Left ventricle myocardium superior (tissue), 1 donor: ENCODE measurements at regions not wholly inside any gene's neighbourhood (a gene's known extent, or its start where the extent isn't known, plus 50 kb on each side); places are given as distances from the start of the nearest gene placed in this dataset.

ENCODE experiments used
- ATAC-seq: fragments of 200-7000 bp; cut with Tn5 transposase; one replicate; pipeline ENCODE4 v1.9.1; 2020; ENCODE audit warnings: mild to moderate bottlenecking, moderate library complexity
- DNase-seq: peaks from one replicate; pipeline ENCODE4 v3.0.0-alpha.2; 2020
- intact Hi-C: fragments of 100-400 bp; cut with micrococcal nuclease; formaldehyde crosslinking; loops from one replicate; pipeline ENCODE4 v1.11.0; 2022
- donor health status: DM: no; HTN: yes; CAD: no; lungs with severe emphysema.

- intact Hi-C loops, result no loop called here
- no peak for DNase-seq
- no peak for ATAC-seq
Observed at GRCh38 chr20:24872291-24873024, 76.6 kb upstream of the CST7 start.

GRCh38 chr20:24873025-24873620, 75.9 kb upstream of the CST7 start:
- ATAC-seq (no peak), DNase-seq (no peak)
- intact Hi-C loops, result no loop called here

- intact Hi-C loops, result no loop called here
- ATAC-seq (no peak), DNase-seq (no peak)
Observed at GRCh38 chr20:24875078-24875477, 74.0 kb upstream of the CST7 start.

- ATAC-seq (no peak), DNase-seq (no peak)
- intact Hi-C loops, result no loop called here
Observed at GRCh38 chr20:24877652-24878051, 71.4 kb upstream of the CST7 start.

- ATAC-seq, result no peak
- no peak for DNase-seq
- intact Hi-C loops, result no loop called here
Observed at GRCh38 chr20:24878657-24879056, 70.4 kb upstream of the CST7 start.

GRCh38 chr20:24879875-24880274, 69.2 kb upstream of the CST7 start:
- no peak for DNase-seq
- ATAC-seq, result no peak
- intact Hi-C loops, result no loop called here

GRCh38 chr20:24880356-24880755, 68.7 kb upstream of the CST7 start:
- intact Hi-C loops, result no loop called here
- no peak for DNase-seq
- no peak for ATAC-seq

GRCh38 chr20:24890286-24890685, 58.8 kb upstream of the CST7 start:
- intact Hi-C loops, result no loop called here
- DNase-seq (no peak), ATAC-seq (no peak)

GRCh38 chr20:24891546-24892393, 57.3 kb upstream of the CST7 start:
- ATAC-seq (no peak), DNase-seq (no peak)
- intact Hi-C loops, result no loop called here

GRCh38 chr20:24892522-24892921, 56.5 kb upstream of the CST7 start:
- no peak for ATAC-seq

GRCh38 chr20:24892931-24893330, 56.1 kb upstream of the CST7 start:
- ATAC-seq, result no peak
- no peak for DNase-seq
- intact Hi-C loops, result no loop called here

More at GRCh38 chr20:24892522-24892921, 56.5 kb upstream of the CST7 start:
- intact Hi-C loops, result no loop called here
- no peak for DNase-seq

GRCh38 chr20:24894488-24894887, 54.6 kb upstream of the CST7 start:
- intact Hi-C loops, result no loop called here
- DNase-seq (no peak), ATAC-seq (no peak)

- DNase-seq, result no peak
- intact Hi-C loops, result no loop called here
- ATAC-seq, result no peak
Observed at GRCh38 chr20:24894967-24895366, 54.1 kb upstream of the CST7 start.

- no peak for ATAC-seq
- intact Hi-C loops, result no loop called here
Observed at GRCh38 chr20:24895431-24895830, 53.6 kb upstream of the CST7 start.

GRCh38 chr20:24895898-24896658, 53.0 kb upstream of the CST7 start:
- no peak for ATAC-seq
- no peak for DNase-seq
- intact Hi-C loops, result no loop called here

More at GRCh38 chr20:24895431-24895830, 53.6 kb upstream of the CST7 start:
- DNase-seq, result no peak

GRCh38 chr20:24896984-24897383, 52.1 kb upstream of the CST7 start:
- no peak for ATAC-seq
- no peak for DNase-seq
- intact Hi-C loops, result no loop called here

GRCh38 chr20:24897974-24898373, 51.1 kb upstream of the CST7 start:
- DNase-seq (no peak), ATAC-seq (no peak)
- intact Hi-C loops, result no loop called here

- DNase-seq (no peak), ATAC-seq (no peak)
- intact Hi-C loops, result no loop called here
Observed at GRCh38 chr20:24899153-24899552, 49.9 kb upstream of the CST7 start.
